Thoracic aorta (tissue), 2 donors: ENCODE measurements at regions not wholly inside any gene's neighbourhood (a gene's known extent, or its start where the extent isn't known, plus 50 kb on each side); places are given as distances from the start of the nearest gene placed in this dataset.

Experiments used
- ATAC-seq: fragments of 150-250 bp; one replicate; pipeline ENCODE4 v1.8.0; 2017; ENCODE audit warnings: low read depth; ENCODE audit not compliant: insufficient number of reproducible peaks, low FRiP score
- DNase-seq: peaks from one replicate; pipeline ENCODE4 v3.0.0-alpha.2; 2020; ENCODE audit warnings: low spot score
- H3K27ac ChIP-seq, 2 donors: fragments of 200-600 bp; sonication (generic); 1 replicate in 1 of 2; 2 replicates in 1 of 2; pipeline ENCODE4 v1.5.1; 2016; ENCODE audit warnings: mild to moderate bottlenecking in 2 of 2, moderate library complexity in 2 of 2
- H3K27me3 ChIP-seq: fragments of 200-600 bp; sonication (generic); replicated peaks from 2 replicates; pipeline ENCODE4 v1.6.0; 2016; ENCODE audit warnings: mild to moderate bottlenecking; ENCODE audit not compliant: insufficient read depth
- H3K36me3 ChIP-seq: fragments of 200-600 bp; sonication (generic); one replicate; pipeline ENCODE4 v1.5.1; 2016
- H3K4me1 ChIP-seq, 2 donors: fragments of 200-600 bp; sonication (generic); 1 replicate in 1 of 2; 2 replicates in 1 of 2; pipeline versions ENCODE4 v1.5.1 to v1.6.0; 2016; ENCODE audit warnings: low read depth in 2 of 2, mild to moderate bottlenecking in 1 of 2; ENCODE audit not compliant: control insufficient read depth in 1 of 2
- H3K4me3 ChIP-seq: fragments of 200-600 bp; sonication (generic); 2 replicates; pipeline ENCODE4 v1.5.1; 2016; ENCODE audit warnings: mild to moderate bottlenecking
- H3K9me3 ChIP-seq: fragments of 200-600 bp; sonication (generic); 2 replicates; pipeline ENCODE4 v1.5.1; 2016
- CTCF ChIP-seq: fragments of 200-600 bp; sonication (generic); IDR thresholded peaks from one replicate; pipeline ENCODE4 v1.5.1; 2019; ENCODE audit warnings: antibody characterized with exemption

GRCh38 chr3:191961022-191961421, 500.1 kb downstream of the PYDC2 start:
- Histone ChIP-seq H3K27ac (no peak overlapping the region), H3K4me3 (no peak overlapping the region), H3K4me1 (no peaks in the 10 kb centered on the region), H3K27me3 (no peaks in the 10 kb centered on the region), H3K9me3 (no peaks in the 10 kb centered on the region), H3K36me3 (no peaks in the 10 kb centered on the region)
- DNase-seq (no peak), ATAC-seq (no peak)
- TF ChIP-seq CTCF = no peak

GRCh38 chr3:191961529-191961928, 500.6 kb downstream of the PYDC2 start:
- TF ChIP-seq CTCF = no peak
- H3K4me1 ChIP-seq = no peaks in the 10 kb centered on the region
- ATAC-seq (no peak), DNase-seq (no peak)
- H3K27ac ChIP-seq = no peak overlapping the region
- no peak overlapping the region for H3K4me3 ChIP-seq
- no peaks in the 10 kb centered on the region for H3K36me3 ChIP-seq
- H3K27me3 ChIP-seq = no peaks in the 10 kb centered on the region
- no peaks in the 10 kb centered on the region for H3K9me3 ChIP-seq

GRCh38 chr3:191962324-191962723, 501.4 kb downstream of the PYDC2 start:
- H3K27ac ChIP-seq = no peak overlapping the region
- no peaks in the 10 kb centered on the region for H3K36me3 ChIP-seq
- no peak for TF ChIP-seq CTCF
- H3K4me1 ChIP-seq = no peaks in the 10 kb centered on the region
- no peak overlapping the region for H3K4me3 ChIP-seq
- DNase-seq (no peak), ATAC-seq (no peak)
- no peaks in the 10 kb centered on the region for H3K9me3 ChIP-seq
- H3K27me3 ChIP-seq = no peaks in the 10 kb centered on the region

GRCh38 chr3:191963182-191963581, 502.2 kb downstream of the PYDC2 start:
- no peak overlapping the region for H3K4me3 ChIP-seq
- no peaks in the 10 kb centered on the region for H3K36me3 ChIP-seq
- H3K27me3 ChIP-seq = no peaks in the 10 kb centered on the region
- ATAC-seq (no peak), DNase-seq (no peak)
- no peak for TF ChIP-seq CTCF
- no peaks in the 10 kb centered on the region for H3K4me1 ChIP-seq
- H3K27ac ChIP-seq = no peak overlapping the region
- no peaks in the 10 kb centered on the region for H3K9me3 ChIP-seq

- Histone ChIP-seq H3K9me3 (no peaks in the 10 kb centered on the region), H3K36me3 (no peaks in the 10 kb centered on the region), H3K4me1 (no peaks in the 10 kb centered on the region), H3K4me3 (no peak overlapping the region), H3K27ac (no peak overlapping the region), H3K27me3 (no peaks in the 10 kb centered on the region)
- no peak for TF ChIP-seq CTCF
- no peak for DNase-seq
- ATAC-seq = no peak
Measured at GRCh38 chr3:191966556-191966955, 505.6 kb downstream of the PYDC2 start.
